ENCODE measurements at regions not wholly inside any gene's neighbourhood (a gene's known extent, or its start where the extent isn't known, plus 50 kb on each side); places are given as distances from the start of the nearest gene placed in this dataset.
A peak's percentile ranks its signal among the peaks of the same experiment; 100 is the strongest.
"Not testable (repeated sequence)": the region's sequence is repeated elsewhere in the genome, so short reads cannot be mapped to it uniquely, and the experiment has no call there.

- not testable (repeated sequence) for H3K4me3 ChIP-seq; H3K79me2 ChIP-seq; H3K27me3 ChIP-seq; H2AFZ ChIP-seq; H3K9me2 ChIP-seq (replicated peaks; ENCODE audit: insufficient read depth); H3K36me3 ChIP-seq (replicated peaks; ENCODE audit: insufficient read depth, low read depth); H3K9me3 ChIP-seq (ENCODE audit: low read depth); H4K20me1 ChIP-seq (ENCODE audit: insufficient read depth, poor library complexity, severe bottlenecking); H3K4me1 ChIP-seq (ENCODE audit: insufficient read depth)
- H3K4me2 ChIP-seq = peak overlapping the region; percentile 48
- 19% methylated on average over 8 of the region's 8 CpGs for WGBS (ENCODE audit: low lambda C conversion rate, missing lambda C conversion rate)
- peak overlapping the region; percentile 4 for H3K27ac ChIP-seq
- DNase-seq (ENCODE audit: low spot score) = peak; percentile 69
Measured at GRCh38 chr7:29723127-29723526, 83.2 kb upstream of the WIPF3 start.

GRCh38 chr7:29723599-29723998 lies 82.7 kb upstream of the WIPF3 start:
- Histone ChIP-seq H3K4me3 (no peak overlapping the region), H3K79me2 (no peaks in the 10 kb centered on the region), H3K36me3 (replicated peaks; ENCODE audit: insufficient read depth, low read depth) (no peaks in the 10 kb centered on the region), H2AFZ (no peak overlapping the region), H3K4me1 (ENCODE audit: insufficient read depth) (peaks cover 8% of the 10 kb centered on the region), H3K27ac (peak overlapping the region; percentile 4), H4K20me1 (ENCODE audit: insufficient read depth, poor library complexity, severe bottlenecking) (no peaks in the 10 kb centered on the region), H3K9me3 (ENCODE audit: low read depth) (no peaks in the 10 kb centered on the region), H3K27me3 (no peaks in the 10 kb centered on the region), H3K9me2 (replicated peaks; ENCODE audit: insufficient read depth) (no peaks in the 10 kb centered on the region), H3K4me2 (peak overlapping the region; percentile 48)
- no peak for TF ChIP-seq EZH2phosphoT487 (IDR thresholded peaks at IDR 0.05; ENCODE audit: low read depth, severe bottlenecking, unreplicated experiment)
- WGBS (ENCODE audit: low lambda C conversion rate, missing lambda C conversion rate) = 78% methylated on average over 5 of the region's 5 CpGs
- peak; percentile 25 for DNase-seq (ENCODE audit: low spot score)

- not testable (repeated sequence) for H3K27me3 ChIP-seq; H3K36me3 ChIP-seq (replicated peaks; ENCODE audit: insufficient read depth, low read depth); H4K20me1 ChIP-seq (ENCODE audit: insufficient read depth, poor library complexity, severe bottlenecking); H3K9me2 ChIP-seq (replicated peaks; ENCODE audit: insufficient read depth); H3K4me1 ChIP-seq (ENCODE audit: insufficient read depth); H3K9me3 ChIP-seq (ENCODE audit: low read depth); DNase-seq (ENCODE audit: low spot score); H3K4me3 ChIP-seq; H3K4me2 ChIP-seq; H2AFZ ChIP-seq; H3K79me2 ChIP-seq; H3K27ac ChIP-seq
- WGBS (ENCODE audit: low lambda C conversion rate, missing lambda C conversion rate) = 60% methylated on average over 4 of the region's 4 CpGs
Measured at GRCh38 chr7:29729534-29730165, 76.7 kb upstream of the WIPF3 start.

GRCh38 chr7:29734246-29734731 lies 72.0 kb upstream of the WIPF3 start:
- H3K79me2 ChIP-seq = no peaks in the 10 kb centered on the region
- 87% methylated on average over 3 of the region's 3 CpGs for WGBS (ENCODE audit: low lambda C conversion rate, missing lambda C conversion rate)
- H3K4me3 ChIP-seq = no peak overlapping the region
- H2AFZ ChIP-seq = no peak overlapping the region
- H3K9me2 ChIP-seq (replicated peaks; ENCODE audit: insufficient read depth) = no peaks in the 10 kb centered on the region
- no peak overlapping the region for H3K4me2 ChIP-seq
- no peaks in the 10 kb centered on the region for H4K20me1 ChIP-seq (ENCODE audit: insufficient read depth, poor library complexity, severe bottlenecking)
- H3K36me3 ChIP-seq (replicated peaks; ENCODE audit: insufficient read depth, low read depth) = no peaks in the 10 kb centered on the region
- H3K27ac ChIP-seq = no peak overlapping the region
- TF ChIP-seq EZH2 (IDR thresholded peaks at IDR 0.05; ENCODE audit: borderline replicate concordance) (no peak), CTCF (IDR thresholded peaks at IDR 0.05; ENCODE audit: poor library complexity) (no peak), EZH2phosphoT487 (IDR thresholded peaks at IDR 0.05; ENCODE audit: low read depth, severe bottlenecking, unreplicated experiment) (no peak)
- no peak for DNase-seq (ENCODE audit: low spot score)
- no peaks in the 10 kb centered on the region for H3K4me1 ChIP-seq (ENCODE audit: insufficient read depth)
- no peaks in the 10 kb centered on the region for H3K27me3 ChIP-seq
- H3K9me3 ChIP-seq (ENCODE audit: low read depth) = no peaks in the 10 kb centered on the region

GRCh38 chr7:29747645-29748245 lies 58.6 kb upstream of the WIPF3 start:
- H3K9me2 ChIP-seq (replicated peaks; ENCODE audit: insufficient read depth); H3K79me2 ChIP-seq; H3K36me3 ChIP-seq (replicated peaks; ENCODE audit: insufficient read depth, low read depth); H2AFZ ChIP-seq; H3K9me3 ChIP-seq (ENCODE audit: low read depth); H3K4me3 ChIP-seq; H3K27ac ChIP-seq; H3K27me3 ChIP-seq; H3K4me2 ChIP-seq; H4K20me1 ChIP-seq (ENCODE audit: insufficient read depth, poor library complexity, severe bottlenecking); H3K4me1 ChIP-seq (ENCODE audit: insufficient read depth): not testable (repeated sequence)
- WGBS (ENCODE audit: low lambda C conversion rate, missing lambda C conversion rate) = 19% methylated on average over 5 of the region's 5 CpGs
- DNase-seq (ENCODE audit: low spot score) = peak; percentile 49
